ENCODE measurements at regions not wholly inside any gene's neighbourhood (a gene's known extent, or its start where the extent isn't known, plus 50 kb on each side); places are given as distances from the start of the nearest gene placed in this dataset.

DNA sequence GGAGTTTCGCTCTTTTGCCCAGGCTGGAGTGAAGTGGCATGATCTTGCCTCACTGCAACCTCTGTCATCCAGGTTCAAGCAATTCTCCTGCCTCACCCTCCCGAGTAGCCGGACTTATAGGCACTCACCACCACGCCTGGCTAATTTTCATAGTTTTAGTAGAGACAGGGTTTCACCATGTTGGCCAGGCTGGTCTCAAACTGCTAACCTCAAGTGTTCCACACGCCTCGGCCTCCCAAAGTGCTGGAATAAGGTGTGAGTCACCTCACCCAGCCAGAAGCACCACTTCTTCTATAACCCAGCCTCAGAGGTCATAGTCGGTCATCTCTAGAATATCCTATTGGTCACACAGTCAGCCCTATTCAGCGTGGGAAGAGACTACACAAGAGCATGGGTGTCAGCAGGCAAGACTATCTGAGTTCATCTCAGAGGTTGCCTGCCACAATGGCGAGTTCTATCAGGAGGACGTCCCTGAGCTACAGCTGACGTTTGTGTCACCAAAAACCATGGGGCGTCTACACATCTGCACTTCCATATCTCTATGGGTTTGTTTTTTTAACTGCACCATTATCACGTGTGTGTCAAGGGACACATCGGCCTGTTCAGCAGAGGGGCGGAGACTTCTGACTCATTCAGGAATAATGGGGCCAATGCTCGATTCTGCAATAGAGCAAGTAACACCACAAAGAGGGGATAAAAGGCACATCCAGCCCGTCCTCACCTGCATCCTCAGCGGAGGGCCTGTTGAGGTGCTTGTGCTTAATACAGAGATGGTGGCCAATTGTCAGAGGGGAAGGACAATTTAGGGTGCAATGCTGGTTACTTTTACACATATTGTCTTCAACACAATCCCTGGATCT is 256.3 kb upstream of the IRF2BP2 start (continued):
- TF ChIP-seq, protein P1, sequence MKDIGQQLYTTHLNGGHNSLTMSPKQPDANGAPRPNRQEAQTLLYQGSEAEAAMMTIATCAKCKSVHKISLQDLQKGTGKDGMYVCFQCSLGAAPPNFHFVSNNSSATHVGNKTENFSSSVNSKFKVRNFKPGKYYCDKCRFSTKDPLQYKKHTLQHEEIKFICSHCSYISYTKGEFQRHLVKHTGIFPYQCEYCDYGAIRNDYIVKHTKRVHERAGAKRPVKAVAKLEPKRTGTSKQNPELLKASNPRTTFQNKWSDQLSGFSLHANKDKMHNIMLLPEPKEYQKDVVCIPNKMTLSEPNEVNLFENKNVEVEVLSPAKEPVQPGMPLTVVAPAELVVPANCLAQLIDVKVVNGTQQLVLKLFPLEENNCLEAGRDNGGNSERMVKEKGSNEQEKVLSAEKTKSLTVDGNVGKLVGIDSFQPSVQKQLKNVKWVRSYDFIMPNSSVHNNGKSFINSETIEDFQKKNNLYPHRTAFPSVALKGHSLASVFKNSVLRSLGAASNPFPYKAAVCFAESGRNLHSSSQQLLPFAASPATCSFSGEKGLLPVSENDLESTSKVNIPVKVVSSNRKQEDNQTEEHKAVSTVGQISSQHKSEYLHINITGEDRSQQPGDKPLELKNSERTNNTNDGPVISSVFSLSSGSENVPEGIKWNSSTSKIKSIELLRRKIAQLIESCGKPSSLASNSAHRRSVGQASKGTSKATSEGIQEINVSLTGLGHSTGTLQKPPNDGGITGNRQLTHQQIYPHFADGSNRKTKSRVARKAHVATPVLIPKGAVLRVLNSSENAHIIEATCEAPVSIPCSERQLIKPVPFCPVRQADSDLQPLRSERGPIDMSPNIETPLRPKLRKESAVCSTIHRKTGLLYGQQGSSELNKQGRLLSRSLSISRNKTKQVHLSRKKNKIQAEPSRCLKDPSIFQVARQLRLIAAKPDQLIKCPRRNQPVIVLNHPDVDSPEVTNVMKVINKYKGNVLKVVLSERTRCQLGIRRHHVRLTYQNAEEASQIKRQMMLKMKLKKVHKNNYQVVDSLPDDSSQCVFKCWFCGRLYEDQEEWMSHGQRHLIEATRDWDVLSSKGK (CRISPR knock-in tag; IDR thresholded peaks at IDR 0.05): no peak
- no peak for TF ChIP-seq TGIF2 (CRISPR knock-in tag; IDR thresholded peaks at IDR 0.05)
- TF ChIP-seq CREBBP (IDR thresholded peaks at IDR 0.05; ENCODE audit: low read depth, low read length): no peak
- no peak; the same call in 1 of the 2 replicates for TF ChIP-seq HEY1 (CRISPR knock-in tag; IDR thresholded peaks at IDR 0.05; ENCODE audit: borderline replicate concordance)
- peak; percentile 99 for TF ChIP-seq TAF9B (IDR thresholded peaks at IDR 0.05; ENCODE audit: partially characterized antibody)
- TF ChIP-seq BRCA1 (IDR thresholded peaks at IDR 0.05): no peak
- no peak for TF ChIP-seq BRCA1 (CRISPR knock-in tag; IDR thresholded peaks at IDR 0.05)
- TF ChIP-seq MXI1 (IDR thresholded peaks at IDR 0.05; ENCODE audit: low read depth, low read length): peak; percentile 71; the same call in 1 of the 2 replicates
- TF ChIP-seq NCOA4 (IDR thresholded peaks at IDR 0.05; ENCODE audit: partially characterized antibody): no peak
- TF ChIP-seq, protein P2, sequence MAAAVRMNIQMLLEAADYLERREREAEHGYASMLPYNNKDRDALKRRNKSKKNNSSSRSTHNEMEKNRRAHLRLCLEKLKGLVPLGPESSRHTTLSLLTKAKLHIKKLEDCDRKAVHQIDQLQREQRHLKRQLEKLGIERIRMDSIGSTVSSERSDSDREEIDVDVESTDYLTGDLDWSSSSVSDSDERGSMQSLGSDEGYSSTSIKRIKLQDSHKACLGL (CRISPR knock-in tag; IDR thresholded peaks at IDR 0.05; ENCODE audit: borderline replicate concordance, poor library complexity, severe bottlenecking): no peak
- TF ChIP-seq, protein P3, sequence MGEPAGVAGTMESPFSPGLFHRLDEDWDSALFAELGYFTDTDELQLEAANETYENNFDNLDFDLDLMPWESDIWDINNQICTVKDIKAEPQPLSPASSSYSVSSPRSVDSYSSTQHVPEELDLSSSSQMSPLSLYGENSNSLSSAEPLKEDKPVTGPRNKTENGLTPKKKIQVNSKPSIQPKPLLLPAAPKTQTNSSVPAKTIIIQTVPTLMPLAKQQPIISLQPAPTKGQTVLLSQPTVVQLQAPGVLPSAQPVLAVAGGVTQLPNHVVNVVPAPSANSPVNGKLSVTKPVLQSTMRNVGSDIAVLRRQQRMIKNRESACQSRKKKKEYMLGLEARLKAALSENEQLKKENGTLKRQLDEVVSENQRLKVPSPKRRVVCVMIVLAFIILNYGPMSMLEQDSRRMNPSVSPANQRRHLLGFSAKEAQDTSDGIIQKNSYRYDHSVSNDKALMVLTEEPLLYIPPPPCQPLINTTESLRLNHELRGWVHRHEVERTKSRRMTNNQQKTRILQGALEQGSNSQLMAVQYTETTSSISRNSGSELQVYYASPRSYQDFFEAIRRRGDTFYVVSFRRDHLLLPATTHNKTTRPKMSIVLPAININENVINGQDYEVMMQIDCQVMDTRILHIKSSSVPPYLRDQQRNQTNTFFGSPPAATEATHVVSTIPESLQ (CRISPR knock-in tag; IDR thresholded peaks at IDR 0.05): 0 out of 2 replicates have a peak, but pooled peaks have one; percentile 73
- peak; percentile 100 for TF ChIP-seq NR1H2 (CRISPR knock-in tag; IDR thresholded peaks at IDR 0.05)
- no peak for TF ChIP-seq EZH2 (IDR thresholded peaks at IDR 0.05; ENCODE audit: borderline replicate concordance, low read depth, low read length)
- TF ChIP-seq ZC3H11A (IDR thresholded peaks at IDR 0.05; ENCODE audit: low read depth, low read length): no peak
- TF ChIP-seq ZNF3 (CRISPR knock-in tag; IDR thresholded peaks at IDR 0.05): no peak
- TF ChIP-seq ZNF707 (CRISPR knock-in tag; conservative IDR thresholded peaks at IDR 0.05): no peak
- TF ChIP-seq HNRNPUL1 (IDR thresholded peaks at IDR 0.05; ENCODE audit: low read length): no peak
- peak; percentile 38 for TF ChIP-seq NFYB (IDR thresholded peaks at IDR 0.05; ENCODE audit: extremely low read depth, insufficient read length)
- no peak; the same call in 1 of the 2 replicates for TF ChIP-seq POLR2A (conservative IDR thresholded peaks at IDR 0.05)
- TF ChIP-seq ETS2 (tag; IDR thresholded peaks at IDR 0.05; ENCODE audit: borderline replicate concordance, poor library complexity, severe bottlenecking): no peak
- TF ChIP-seq LEF1 (IDR thresholded peaks at IDR 0.05): peak; percentile 94; the same call in 1 of the 2 replicates
- TF ChIP-seq TAF7 (tag; IDR thresholded peaks at IDR 0.05): no peak
- TF ChIP-seq ILK (tag; IDR thresholded peaks at IDR 0.05; ENCODE audit: borderline replicate concordance, low read depth): no peak
- no peak for TF ChIP-seq POU5F1 (IDR thresholded peaks at IDR 0.05; ENCODE audit: borderline replicate concordance, low read depth, low read length, partially characterized antibody)

Data from K562 (cell line).